ENCODE measurements at regions not wholly inside any gene's neighbourhood (a gene's known extent, or its start where the extent isn't known, plus 50 kb on each side); places are given as distances from the start of the nearest gene placed in this dataset.

DNA sequence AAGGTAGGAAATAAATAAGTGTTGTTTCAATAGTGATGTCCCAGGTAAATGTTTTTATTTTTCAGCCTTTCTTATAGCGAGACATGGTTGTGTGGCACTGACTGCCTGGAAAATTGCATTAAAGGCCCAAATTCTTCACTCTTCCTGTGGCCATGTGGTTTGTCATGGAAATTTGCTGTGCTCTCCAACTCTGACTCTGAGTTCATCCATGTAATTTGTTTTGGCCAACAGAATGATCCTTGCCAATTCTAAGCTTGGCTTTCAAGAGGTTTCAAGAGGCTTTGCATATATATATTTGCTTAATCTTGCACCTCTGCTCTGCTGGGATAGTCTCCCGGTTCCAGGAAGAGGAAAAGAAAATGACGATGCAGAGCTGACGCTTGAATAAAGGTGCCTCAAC is 107.5 kb upstream of the ARHGEF26 start:
- TF ChIP-seq POLR2AphosphoS5 (IDR thresholded peaks at IDR 0.05; ENCODE audit: borderline replicate concordance, low read depth, low read length) (no peak), EZH2 (IDR thresholded peaks at IDR 0.05) (no peak), FOXP2 (optimal IDR thresholded peaks at IDR 0.05; ENCODE audit: control extremely low read depth, extremely low read length, insufficient read depth) (no peak)
- no peak overlapping the region for H3K9ac ChIP-seq (ENCODE audit: insufficient read length)
- no peaks in the 10 kb centered on the region for H3K36me3 ChIP-seq (ENCODE audit: insufficient read depth, low read length)
- no peaks in the 10 kb centered on the region for H3K9me3 ChIP-seq (ENCODE audit: low read depth, low read length)
- no peak overlapping the region for H3K4me3 ChIP-seq
- no peak overlapping the region for H3K27ac ChIP-seq
- DNase-seq (ENCODE audit: low read depth, low spot score): no peak

DNA sequence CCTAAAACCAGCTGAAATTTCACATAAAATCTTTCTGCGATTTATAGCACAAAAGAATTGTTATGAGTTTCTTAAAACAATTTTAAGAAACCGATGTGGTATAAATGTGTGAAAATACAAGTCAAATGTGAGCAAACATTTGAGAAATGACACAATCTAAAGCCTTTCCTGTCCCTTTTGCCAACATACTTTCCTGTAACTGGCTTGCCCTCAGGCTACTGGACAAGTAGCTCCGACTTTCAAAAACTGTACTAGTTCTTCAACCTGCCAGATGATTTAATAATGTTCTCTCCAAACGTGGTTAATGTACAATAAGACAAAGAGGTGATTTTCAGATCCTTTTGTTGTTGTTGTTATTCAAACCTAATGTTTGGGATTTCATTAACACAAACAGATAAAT is 105.9 kb upstream of the ARHGEF26 start:
- DNase-seq (ENCODE audit: low read depth, low spot score): no peak
- Histone ChIP-seq H3K36me3 (ENCODE audit: insufficient read depth, low read length) (no peaks in the 10 kb centered on the region), H3K4me3 (no peak overlapping the region), H3K9ac (ENCODE audit: insufficient read length) (peak overlapping the region; percentile 22), H3K27ac (no peak overlapping the region), H3K9me3 (ENCODE audit: low read depth, low read length) (no peaks in the 10 kb centered on the region)
- TF ChIP-seq EZH2 (IDR thresholded peaks at IDR 0.05): no peak
- no peak for TF ChIP-seq FOXP2 (optimal IDR thresholded peaks at IDR 0.05; ENCODE audit: control extremely low read depth, extremely low read length, insufficient read depth)
- TF ChIP-seq POLR2AphosphoS5 (IDR thresholded peaks at IDR 0.05; ENCODE audit: borderline replicate concordance, low read depth, low read length): no peak

DNA sequence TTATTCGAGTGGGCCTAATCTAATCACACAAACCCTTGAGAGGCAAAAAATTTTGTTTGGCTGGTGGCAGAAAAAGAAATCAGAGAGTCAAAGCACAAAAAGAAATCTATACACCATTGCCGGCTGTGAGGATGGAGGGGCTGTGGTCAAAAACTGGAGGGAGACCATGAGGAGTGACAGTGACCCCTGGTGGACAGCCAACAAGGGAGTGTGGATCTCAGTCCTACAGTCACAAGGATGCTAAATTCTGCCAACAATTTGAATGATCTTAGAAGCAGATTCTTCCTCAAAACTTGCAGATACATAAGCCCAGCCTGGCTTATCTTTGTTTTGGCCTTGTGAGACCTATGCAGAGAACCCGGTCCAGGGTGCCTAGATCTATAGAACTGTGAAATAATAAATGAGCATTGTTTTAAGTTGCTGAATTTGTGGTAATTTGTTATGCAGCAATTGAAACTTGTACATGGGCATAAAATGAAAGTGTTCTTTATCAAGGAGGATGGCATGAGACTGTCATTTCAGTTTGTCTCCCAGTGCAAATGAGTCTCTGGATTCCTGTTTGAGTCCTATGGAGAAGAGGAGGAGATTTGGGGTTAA is 103.0 kb upstream of the ARHGEF26 start:
- Histone ChIP-seq H3K36me3 (ENCODE audit: insufficient read depth, low read length) (no peaks in the 10 kb centered on the region), H3K9me3 (ENCODE audit: low read depth, low read length) (no peaks in the 10 kb centered on the region), H3K27ac (no peak overlapping the region), H3K4me3 (no peak overlapping the region), H3K9ac (ENCODE audit: insufficient read length) (no peak overlapping the region)
- no peak for TF ChIP-seq EZH2 (IDR thresholded peaks at IDR 0.05)
- no peak for TF ChIP-seq POLR2AphosphoS5 (IDR thresholded peaks at IDR 0.05; ENCODE audit: borderline replicate concordance, low read depth, low read length)
- no peak for TF ChIP-seq FOXP2 (optimal IDR thresholded peaks at IDR 0.05; ENCODE audit: control extremely low read depth, extremely low read length, insufficient read depth)
- DNase-seq (ENCODE audit: low read depth, low spot score): no peak

DNA sequence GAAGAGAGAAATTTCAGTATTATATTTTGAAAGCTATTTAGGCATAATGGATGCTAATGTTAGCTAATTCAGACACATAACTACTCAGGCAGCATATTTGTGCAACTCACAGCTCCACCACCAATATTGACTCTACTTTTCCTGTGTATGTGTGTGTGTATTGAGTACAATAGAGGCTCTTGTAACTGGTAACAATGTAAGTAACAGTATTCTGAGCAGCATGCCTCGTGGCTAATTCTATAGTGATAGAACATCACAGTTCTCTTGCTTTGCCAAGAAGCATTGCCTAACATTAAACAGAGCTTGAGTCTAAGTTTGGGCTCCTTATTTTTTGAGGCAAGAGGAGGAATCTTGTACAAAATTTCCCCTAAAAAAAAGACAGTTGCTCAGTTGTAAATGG is 98.6 kb upstream of the ARHGEF26 start:
- no peak for DNase-seq (ENCODE audit: low read depth, low spot score)
- Histone ChIP-seq H3K9ac (ENCODE audit: insufficient read length) (no peak overlapping the region), H3K9me3 (ENCODE audit: low read depth, low read length) (no peaks in the 10 kb centered on the region), H3K4me3 (no peak overlapping the region), H3K27ac (no peak overlapping the region), H3K36me3 (ENCODE audit: insufficient read depth, low read length) (no peaks in the 10 kb centered on the region)
- TF ChIP-seq FOXP2 (optimal IDR thresholded peaks at IDR 0.05; ENCODE audit: control extremely low read depth, extremely low read length, insufficient read depth) (no peak), POLR2AphosphoS5 (IDR thresholded peaks at IDR 0.05; ENCODE audit: borderline replicate concordance, low read depth, low read length) (no peak), EZH2 (IDR thresholded peaks at IDR 0.05) (no peak)

DNA sequence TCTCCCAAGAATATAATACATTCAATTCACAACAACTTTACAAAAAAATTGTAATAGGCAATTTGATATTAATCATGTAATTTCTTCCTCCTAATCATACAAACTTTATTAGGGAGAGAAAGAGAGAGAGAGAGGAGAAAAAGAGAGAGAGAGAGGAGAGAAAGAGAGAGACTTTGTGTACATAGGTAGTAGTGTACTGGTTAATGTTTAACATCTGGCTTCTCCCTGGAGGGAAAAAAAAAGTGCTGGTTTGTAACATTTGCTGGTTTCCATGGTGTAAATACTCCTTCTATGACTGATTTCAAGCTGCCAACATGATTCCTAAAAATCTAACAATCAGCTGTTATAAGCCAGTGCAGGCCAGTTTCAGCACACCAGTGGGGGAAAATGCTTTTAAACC is 98.0 kb upstream of the ARHGEF26 start:
- no peak for DNase-seq (ENCODE audit: low read depth, low spot score)

DNA sequence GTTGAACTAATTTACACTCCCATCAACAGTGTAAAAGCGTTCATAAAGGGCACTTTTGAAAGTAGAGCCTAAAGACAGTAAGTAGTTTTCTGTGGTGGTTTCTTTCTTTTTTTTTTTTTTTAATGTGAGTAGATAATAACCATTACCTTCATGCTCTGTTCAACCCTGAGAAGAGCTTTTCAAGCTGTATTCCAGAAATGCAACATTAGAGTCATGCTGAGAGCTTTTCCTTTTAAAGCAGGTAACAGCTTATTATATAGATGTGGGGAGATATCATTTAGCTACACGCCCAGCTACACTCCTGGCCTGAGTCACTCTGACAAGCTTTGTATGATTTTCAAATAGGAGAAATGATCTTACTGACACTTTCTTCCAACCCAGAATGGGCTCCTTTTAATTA is 96.2 kb upstream of the ARHGEF26 start:
- no peaks in the 10 kb centered on the region for H3K9me3 ChIP-seq (ENCODE audit: low read depth, low read length)
- no peak for DNase-seq (ENCODE audit: low read depth, low spot score)
- no peak overlapping the region for H3K9ac ChIP-seq (ENCODE audit: insufficient read length)
- H3K36me3 ChIP-seq (ENCODE audit: insufficient read depth, low read length): no peaks in the 10 kb centered on the region
- no peak overlapping the region for H3K4me3 ChIP-seq
- TF ChIP-seq POLR2AphosphoS5 (IDR thresholded peaks at IDR 0.05; ENCODE audit: borderline replicate concordance, low read depth, low read length) (no peak), EZH2 (IDR thresholded peaks at IDR 0.05) (no peak), FOXP2 (optimal IDR thresholded peaks at IDR 0.05; ENCODE audit: control extremely low read depth, extremely low read length, insufficient read depth) (no peak)
- no peak overlapping the region for H3K27ac ChIP-seq

More for the DNA sequence above, 98.0 kb upstream of the ARHGEF26 start:
- Histone ChIP-seq H3K27ac (no peak overlapping the region), H3K36me3 (ENCODE audit: insufficient read depth, low read length) (no peaks in the 10 kb centered on the region), H3K9me3 (ENCODE audit: low read depth, low read length) (no peaks in the 10 kb centered on the region), H3K4me3 (no peak overlapping the region), H3K9ac (ENCODE audit: insufficient read length) (no peak overlapping the region)
- TF ChIP-seq POLR2AphosphoS5 (IDR thresholded peaks at IDR 0.05; ENCODE audit: borderline replicate concordance, low read depth, low read length) (no peak), EZH2 (IDR thresholded peaks at IDR 0.05) (no peak), FOXP2 (optimal IDR thresholded peaks at IDR 0.05; ENCODE audit: control extremely low read depth, extremely low read length, insufficient read depth) (no peak)

DNA sequence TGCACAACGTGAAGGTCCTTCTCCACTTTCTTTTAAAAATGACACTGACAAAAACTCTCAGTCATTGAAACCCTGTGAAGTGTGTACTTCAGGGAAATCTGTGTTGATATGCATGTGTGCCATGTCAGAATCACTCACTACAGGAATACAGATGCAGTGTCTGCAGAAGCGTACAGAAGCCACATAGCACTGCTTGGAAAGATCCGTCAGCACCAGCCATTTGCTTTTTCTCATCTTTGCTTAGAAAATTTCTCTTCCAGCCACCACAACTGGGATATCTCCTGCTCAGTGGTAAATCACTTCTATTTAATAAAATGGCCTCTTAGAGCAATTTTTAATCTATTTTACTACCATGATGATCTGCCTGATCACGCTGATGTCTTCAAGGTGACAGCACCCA is 91.3 kb upstream of the ARHGEF26 start:
- Histone ChIP-seq H3K9me3 (ENCODE audit: low read depth, low read length) (no peaks in the 10 kb centered on the region), H3K4me3 (no peak overlapping the region), H3K27ac (no peak overlapping the region), H3K36me3 (ENCODE audit: insufficient read depth, low read length) (no peaks in the 10 kb centered on the region), H3K9ac (ENCODE audit: insufficient read length) (no peak overlapping the region)
- DNase-seq (ENCODE audit: low read depth, low spot score): no peak
- TF ChIP-seq FOXP2 (optimal IDR thresholded peaks at IDR 0.05; ENCODE audit: control extremely low read depth, extremely low read length, insufficient read depth) (no peak), EZH2 (IDR thresholded peaks at IDR 0.05) (no peak), POLR2AphosphoS5 (IDR thresholded peaks at IDR 0.05; ENCODE audit: borderline replicate concordance, low read depth, low read length) (no peak)

DNA sequence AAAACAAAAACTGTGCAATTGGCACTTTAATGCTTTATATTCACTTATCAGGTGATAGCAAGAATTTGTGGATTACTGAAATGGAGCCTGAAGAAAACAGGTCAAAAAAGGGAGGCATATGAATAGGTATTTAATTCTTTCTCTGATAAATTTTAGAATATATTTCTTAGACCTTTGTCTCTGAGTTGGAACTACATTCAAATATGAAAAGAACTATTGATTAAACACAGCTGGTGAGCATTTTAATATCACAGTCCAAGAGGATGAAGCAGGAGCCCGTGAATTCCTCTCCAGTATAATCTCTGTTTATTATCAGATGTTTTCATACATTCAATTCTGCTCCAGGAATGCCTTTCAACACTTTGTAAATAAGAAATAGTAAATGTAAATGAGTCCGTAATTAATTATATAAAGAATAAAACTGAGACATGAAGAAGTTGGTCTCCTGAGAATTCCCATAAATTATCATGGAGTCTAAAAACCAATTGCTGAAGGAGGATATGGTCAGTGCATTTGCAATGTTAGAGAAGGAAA is 86.3 kb upstream of the ARHGEF26 start:
- TF ChIP-seq FOXP2 (optimal IDR thresholded peaks at IDR 0.05; ENCODE audit: control extremely low read depth, extremely low read length, insufficient read depth) (no peak), POLR2AphosphoS5 (IDR thresholded peaks at IDR 0.05; ENCODE audit: borderline replicate concordance, low read depth, low read length) (no peak), EZH2 (IDR thresholded peaks at IDR 0.05) (no peak)
- DNase-seq (ENCODE audit: low read depth, low spot score): no peak
- no peaks in the 10 kb centered on the region for H3K9me3 ChIP-seq (ENCODE audit: low read depth, low read length)
- no peak overlapping the region for H3K4me3 ChIP-seq
- no peaks in the 10 kb centered on the region for H3K36me3 ChIP-seq (ENCODE audit: insufficient read depth, low read length)
- no peak overlapping the region for H3K27ac ChIP-seq
- no peak overlapping the region for H3K9ac ChIP-seq (ENCODE audit: insufficient read length)

DNA sequence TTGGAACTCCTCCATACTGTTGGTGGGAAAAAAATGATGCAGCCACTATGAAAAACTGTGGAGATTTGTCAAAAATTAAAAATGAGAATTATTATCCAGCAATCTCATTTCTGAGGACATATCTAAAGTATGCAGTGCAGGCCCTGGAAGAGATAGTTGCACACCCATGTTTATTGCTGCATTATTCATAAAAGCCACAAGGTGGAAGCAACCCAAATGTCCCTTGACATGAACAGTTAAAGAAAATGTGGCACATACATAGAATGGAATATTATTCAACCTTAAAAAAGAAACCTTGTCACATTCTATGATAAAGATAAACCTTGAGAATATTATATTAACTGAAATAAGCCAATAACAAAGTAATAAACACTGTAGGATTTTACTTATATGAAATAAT is 80.9 kb upstream of the ARHGEF26 start:
- Histone ChIP-seq H3K9ac (ENCODE audit: insufficient read length) (no peak overlapping the region), H3K4me3 (no peak overlapping the region), H3K9me3 (ENCODE audit: low read depth, low read length) (no peaks in the 10 kb centered on the region), H3K27ac (no peak overlapping the region), H3K36me3 (ENCODE audit: insufficient read depth, low read length) (no peaks in the 10 kb centered on the region)
- no peak for DNase-seq (ENCODE audit: low read depth, low spot score)
- no peak for TF ChIP-seq EZH2 (IDR thresholded peaks at IDR 0.05)
- TF ChIP-seq FOXP2 (optimal IDR thresholded peaks at IDR 0.05; ENCODE audit: control extremely low read depth, extremely low read length, insufficient read depth): no peak
- no peak for TF ChIP-seq POLR2AphosphoS5 (IDR thresholded peaks at IDR 0.05; ENCODE audit: borderline replicate concordance, low read depth, low read length)

Data from SK-N-MC (cell line).